Middle frontal gyrus (tissue), 1 donor: ENCODE measurements at regions not wholly inside any gene's neighbourhood (a gene's known extent, or its start where the extent isn't known, plus 50 kb on each side); places are given as distances from the start of the nearest gene placed in this dataset.

Experiments
- DNase-seq: peaks from one replicate; pipeline ENCODE4 v3.0.0-alpha.2; 2015; ENCODE audit warnings: low spot score; ENCODE audit errors: extremely low spot score

DNA sequence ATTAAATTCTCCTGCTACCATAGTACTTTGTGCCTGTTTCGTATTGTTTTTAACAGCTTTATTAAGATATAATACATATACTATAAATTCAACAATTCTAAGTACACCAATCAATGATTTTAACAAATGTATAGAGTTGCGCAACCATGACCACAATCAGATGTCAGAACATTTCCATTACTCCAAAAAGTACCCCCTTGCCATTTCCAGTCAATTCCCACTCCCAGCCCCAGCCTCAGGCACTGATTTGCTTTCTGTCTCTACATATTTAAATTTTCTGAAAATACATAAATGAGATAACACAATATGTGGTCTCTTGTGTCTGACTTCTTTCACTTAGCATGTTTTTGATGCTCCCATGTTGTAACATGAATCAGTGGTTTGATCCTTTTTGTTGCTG, 193.9 kb downstream of the FIGN start:
- no peak for DNase-seq

DNA sequence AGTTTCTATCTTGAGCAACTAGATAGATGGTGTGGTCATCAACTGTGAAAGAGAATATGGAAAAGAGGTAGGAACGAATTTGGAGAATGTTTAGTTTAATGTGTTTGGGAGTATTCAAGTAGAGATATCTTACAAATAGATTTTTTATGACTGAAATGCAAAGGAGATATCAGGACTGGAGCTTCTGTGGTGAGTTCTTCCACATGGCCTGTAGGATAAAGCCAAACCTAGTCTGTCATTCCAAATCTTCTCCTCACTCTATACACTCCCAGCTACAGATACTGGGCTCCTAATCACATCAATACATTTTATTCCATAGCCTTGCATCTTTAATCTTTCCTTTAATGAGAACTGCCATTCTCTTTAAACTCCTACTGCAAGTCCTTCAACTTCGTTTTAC, 194.3 kb downstream of the FIGN start:
- no peak for DNase-seq

DNA sequence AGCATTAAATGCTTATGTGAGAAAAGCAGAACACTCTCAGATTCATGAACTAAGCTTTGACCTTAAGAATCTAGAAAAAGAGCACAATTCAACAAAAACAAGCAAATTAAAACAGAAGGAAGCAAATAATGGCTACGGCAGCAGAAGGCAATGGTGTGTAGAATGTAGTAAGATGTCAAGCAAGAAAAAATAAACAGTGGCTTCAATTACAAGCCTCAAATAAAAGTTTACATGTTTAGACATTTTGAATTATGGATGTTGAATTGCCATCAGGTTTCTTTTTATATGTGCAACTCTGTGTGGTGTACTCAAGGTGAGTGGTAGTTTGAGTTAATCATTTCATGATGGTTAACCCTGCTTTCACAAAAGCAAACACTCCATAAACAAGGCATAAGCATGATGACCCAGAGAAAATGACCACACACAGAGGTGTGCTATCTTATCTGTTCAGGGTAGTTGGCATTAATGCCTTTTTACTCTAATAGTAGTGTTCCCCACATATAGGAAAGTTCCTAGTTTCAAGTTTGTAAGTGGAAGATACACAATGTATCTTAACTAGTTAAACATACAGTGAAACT, 207.1 kb downstream of the FIGN start:
- DNase-seq = no peak

DNA sequence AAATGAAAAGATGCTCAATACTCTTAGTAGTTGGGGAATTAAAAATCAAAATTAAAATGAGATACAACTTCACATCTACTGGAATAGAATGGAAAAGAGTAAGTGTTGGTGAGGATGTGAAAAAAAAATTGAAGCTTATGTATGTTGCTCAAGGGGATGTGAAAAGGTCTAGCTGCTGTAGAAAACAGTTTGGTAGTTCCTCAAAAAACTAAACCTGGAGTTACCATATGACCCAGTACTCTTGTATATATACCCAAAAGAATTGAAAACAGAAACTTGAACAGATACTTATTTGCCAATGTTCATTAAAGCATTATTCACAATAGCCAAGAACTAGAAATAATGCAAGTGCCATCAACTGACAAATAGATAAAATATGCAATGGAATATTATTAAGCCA, 208.4 kb downstream of the FIGN start:
- DNase-seq = no peak

DNA sequence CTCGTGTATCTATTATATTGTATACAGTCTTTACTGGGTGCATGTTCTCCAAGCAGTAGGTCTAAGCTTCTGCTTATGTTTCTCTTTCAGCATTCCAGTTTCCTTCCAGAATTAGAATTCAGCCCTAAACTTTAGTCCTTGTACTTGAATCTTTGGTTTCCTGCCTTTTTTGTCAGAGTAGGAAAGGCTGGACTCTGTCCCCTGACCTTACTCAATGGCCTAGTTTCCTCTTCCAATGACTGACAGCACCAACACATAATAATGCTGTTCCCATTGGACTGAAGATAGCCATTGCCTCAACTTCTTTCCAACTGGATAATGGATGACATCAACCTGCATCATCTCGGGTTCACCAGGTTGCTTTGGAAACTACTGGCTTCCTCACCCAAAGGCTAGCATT, 217.0 kb downstream of the FIGN start:
- no peak for DNase-seq

DNA sequence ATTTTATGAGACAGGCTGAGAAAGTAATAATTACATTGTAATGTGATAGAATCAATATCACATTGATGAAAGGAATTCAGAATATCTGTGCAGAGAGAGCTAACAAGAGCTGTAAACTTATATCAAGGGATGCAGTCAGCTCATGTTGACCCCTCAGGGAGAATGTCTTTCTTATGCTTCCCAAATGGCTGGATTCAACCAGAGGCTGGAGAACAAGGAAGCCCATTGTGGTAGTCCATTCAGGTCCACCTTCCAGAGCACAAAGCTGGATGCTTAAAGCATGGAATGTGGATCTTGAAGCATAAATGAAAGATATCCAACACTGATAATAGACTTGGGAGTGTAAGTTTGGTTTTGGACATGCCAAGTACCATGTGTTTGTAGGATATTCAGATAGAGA, 220.0 kb downstream of the FIGN start:
- no peak for DNase-seq

DNA sequence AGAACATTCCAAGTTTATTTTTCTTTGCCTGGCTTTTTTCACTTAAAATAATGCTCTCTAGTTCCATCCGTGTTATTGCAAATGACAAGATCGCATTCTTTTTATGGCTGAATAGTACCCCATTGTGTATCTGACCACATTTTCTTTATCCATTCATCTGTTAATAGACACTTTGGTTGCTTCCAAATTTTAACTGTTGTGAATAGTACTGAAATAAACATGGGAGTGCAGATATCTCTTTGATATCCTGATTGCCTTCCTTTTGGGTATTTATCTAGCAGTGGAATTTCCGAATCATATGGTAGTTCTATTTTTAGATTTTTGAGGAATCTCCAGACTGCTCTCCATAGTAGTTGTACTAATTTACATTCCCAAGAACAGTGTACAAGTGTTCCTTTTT, 230.5 kb downstream of the FIGN start:
- no peak for DNase-seq

DNA sequence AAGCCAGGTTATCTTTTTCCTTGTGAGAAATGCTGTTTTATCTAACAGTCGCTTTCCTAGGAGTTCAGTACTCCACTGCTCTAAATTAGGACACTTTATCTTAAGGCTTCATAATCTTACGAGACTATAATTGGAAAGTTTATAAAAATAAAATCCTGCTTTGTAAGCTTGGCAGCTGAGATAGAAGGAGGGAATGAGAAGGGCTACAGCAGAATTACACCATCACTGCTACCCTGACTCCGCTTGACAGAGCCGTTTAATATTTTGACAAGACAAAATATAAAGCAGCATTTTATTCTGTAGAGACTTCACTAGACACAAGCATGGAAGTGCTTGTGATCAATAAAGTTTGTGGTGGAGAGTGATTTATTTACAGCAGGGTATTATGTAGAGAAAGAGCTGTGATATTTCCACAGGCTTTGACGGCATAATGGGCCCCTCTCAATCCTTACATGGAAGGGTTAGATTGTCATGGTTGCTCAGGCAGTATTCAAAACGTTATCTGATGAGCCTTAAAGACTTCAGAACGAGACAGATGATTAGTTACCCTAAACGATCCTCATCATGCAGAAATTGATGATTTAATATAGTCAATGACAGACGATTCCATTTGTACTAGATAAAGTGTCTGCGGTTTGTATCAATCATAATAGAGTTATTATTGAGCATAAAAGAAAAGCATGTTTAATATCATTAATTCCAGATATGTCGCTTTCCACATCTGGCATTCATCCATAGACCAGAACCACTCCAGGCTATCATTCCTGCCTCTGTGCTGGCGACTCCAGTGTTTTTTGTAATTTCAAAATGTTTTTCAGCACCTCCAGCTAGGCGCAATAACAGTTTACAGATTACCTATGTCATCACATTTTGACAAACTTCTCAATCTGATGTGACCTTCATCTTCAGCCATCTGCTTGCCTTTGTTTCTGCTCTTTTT, 242.2 kb downstream of the FIGN start:
- DNase-seq = no peak

DNA sequence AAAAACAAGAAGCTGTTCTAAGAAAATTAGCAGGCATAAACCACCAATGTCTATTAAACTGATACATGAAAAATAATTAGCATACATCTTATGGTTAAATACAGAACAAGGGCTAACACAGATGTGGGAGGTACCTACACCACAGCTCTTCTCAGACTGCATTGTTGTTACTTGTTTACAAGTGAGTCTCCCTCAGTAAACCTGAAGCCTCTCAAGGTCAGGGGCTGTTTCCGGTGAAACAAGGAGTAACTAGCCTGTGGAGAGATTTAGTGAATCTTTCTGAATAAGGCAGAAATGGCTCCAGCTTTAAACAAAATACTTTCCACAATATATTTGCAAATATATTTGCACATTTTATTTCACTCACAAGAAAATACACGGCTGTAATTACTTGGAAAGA, 244.0 kb downstream of the FIGN start:
- no peak for DNase-seq

DNA sequence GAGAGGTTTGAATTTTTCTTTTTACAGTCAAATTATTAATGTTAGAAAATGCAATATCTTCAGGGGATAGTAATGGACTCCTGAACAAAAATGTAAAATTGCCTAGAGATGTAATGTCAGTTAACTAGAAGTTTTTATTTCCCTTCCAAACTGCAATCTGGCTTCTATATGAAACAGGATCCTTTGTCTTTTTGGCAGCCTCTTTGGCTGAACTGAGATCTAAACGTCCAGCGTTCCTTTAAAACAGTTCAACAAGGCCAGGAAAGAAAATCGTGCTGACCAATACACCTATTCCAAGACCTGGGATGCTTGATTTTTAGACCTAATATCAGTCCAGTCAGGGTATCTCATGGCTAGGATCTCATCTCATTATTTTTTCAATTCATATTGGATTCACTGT, 245.5 kb downstream of the FIGN start:
- no peak for DNase-seq

DNA sequence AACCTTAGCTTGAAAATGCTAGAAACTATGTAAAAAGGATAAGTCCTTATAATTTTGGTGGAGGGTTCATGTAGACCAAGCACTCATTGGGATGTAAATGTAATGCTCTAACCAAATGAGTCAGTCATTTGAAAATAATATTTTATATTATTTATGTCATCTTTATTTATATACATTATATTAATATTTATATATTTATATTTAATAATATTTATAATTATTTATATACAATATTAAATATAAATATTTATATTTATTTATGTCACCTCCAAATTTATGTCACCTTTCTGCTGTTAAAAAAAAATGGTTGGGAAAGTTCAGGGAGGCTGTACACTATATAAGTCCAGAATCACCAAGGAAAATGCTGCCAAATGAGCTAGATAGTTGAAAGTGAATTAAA, 254.3 kb downstream of the FIGN start:
- DNase-seq = no peak

DNA sequence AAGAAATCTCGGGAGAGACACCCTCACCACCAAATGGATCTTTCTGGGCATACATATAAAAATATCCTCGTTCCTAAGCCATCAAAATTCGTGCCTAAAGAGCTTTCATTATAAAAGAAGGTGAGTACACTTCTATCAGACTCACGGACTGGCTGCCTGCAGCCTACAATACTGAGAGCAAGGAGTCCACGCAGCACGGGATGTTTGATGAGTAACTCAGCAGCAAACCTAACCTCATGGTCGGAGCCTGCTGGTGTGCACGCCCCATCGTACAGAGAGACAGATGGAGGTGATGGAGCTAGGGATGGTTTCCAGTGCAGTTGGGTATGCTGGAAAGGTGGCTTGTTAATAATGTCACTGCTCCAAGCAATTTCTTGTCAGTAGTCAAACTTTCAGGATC, 256.2 kb downstream of the FIGN start:
- DNase-seq = no peak

DNA sequence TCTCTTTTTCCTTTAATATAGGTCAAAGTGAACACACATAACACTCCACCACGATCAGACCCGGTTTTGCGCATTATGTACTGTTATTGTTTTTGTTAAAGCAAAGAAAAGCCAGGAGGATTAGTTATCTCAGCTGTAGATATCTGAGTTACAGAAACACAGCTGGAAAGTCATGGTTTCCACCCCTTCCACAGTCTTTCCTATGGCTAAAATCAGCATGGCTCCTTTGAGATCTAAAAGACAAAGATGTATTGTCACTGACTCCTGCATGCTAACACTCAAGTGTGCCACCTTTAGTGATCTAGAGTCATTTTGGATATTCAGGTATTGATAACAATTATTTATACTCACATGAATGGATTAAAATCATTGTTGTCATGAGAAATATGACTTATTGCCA, 260.0 kb downstream of the FIGN start:
- no peak for DNase-seq

DNA sequence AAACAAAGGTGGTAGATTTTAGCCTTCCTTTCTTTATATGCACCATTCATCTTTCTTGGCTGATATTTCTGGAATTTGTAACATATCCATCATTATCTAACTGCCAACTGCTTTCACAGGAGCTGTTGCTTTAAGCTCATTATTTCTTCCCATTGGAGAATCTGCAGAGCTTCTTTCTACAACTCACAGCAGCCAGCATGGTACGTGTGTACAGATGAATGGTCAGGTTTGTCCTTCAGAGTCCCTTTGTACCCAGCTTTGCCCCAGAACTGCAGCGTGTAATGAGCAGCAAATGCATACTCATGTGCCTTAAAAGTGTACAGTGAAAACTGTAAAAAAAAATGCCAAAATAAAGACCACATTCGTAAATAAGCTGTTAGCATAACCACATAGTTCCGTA, 260.9 kb downstream of the FIGN start:
- DNase-seq = no peak

DNA sequence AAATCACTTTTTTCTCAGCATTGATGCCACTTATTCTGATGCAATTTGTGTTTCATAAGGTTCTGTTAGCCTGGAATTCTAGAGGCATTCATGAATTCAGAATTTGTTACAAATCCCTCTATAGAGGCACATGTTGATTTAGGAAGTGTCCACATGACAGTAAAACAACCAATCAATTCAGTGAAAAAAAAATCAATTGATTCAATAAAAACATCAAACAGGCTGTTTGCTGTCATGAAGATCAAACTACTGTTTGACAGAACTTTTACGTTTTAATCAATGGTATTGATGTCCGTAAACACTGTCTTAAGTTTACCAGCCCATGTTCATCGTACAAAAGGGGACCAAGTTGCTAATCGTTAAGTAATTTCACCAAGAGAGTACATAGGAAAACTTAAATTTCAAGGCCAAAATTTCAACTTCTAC, 261.5 kb downstream of the FIGN start:
- DNase-seq = no peak

DNA sequence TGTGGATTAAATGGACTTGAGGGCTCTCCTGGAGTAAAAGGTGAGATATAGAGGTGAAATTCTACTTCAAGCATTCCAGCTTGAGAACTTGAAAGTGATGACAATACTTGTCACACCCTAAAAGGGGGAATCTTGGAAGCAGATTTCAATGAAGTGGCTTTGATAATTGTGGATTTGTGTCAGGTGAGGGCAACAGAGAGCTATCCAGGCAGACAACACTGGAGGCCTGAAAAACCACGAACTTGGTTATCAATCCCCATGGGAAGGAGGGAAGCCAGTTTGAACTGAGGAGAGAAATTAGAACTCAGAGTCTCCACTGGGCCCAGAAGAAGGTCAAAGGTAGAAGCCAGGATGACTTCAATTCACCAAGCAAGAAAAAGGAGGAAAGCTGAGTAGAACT, 263.9 kb downstream of the FIGN start:
- DNase-seq = no peak

DNA sequence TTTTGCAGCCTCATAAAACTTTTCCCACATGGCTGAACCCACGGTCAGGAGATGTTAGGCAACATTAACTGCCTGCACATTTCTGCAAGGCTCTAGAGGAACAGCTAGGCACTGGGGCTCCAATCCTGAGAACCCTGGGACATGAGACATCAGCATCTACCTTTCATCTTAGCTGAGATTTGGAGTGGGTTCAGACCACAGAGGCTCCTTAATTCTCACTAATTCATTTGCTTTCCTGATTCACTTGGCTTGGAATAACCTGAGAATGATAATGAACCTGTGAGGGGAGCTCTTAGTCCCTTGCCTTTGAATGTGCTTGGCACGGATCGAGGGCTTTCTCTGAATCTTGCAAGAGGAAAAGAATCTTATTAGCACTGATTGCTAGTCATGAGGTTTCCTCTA, 266.2 kb downstream of the FIGN start:
- no peak for DNase-seq

DNA sequence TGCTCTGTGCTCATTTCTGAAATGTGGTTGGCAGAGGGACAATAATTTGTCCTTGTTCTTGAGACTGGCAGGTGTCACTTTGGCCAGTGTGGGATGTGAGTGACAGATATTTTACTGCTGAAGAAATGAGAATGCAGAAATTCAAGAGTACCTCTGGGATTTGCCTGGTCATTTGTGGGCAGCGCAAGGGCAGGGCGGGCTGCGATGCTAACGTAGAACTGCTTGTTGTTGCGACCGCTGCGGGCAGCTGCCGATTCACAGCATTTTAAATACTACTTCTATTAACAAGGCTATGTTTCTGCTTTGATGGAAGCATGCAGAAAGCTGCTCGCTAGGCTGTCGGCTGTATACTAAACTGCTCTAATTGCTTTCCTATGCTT, 268.6 kb downstream of the FIGN start:
- no peak for DNase-seq

DNA sequence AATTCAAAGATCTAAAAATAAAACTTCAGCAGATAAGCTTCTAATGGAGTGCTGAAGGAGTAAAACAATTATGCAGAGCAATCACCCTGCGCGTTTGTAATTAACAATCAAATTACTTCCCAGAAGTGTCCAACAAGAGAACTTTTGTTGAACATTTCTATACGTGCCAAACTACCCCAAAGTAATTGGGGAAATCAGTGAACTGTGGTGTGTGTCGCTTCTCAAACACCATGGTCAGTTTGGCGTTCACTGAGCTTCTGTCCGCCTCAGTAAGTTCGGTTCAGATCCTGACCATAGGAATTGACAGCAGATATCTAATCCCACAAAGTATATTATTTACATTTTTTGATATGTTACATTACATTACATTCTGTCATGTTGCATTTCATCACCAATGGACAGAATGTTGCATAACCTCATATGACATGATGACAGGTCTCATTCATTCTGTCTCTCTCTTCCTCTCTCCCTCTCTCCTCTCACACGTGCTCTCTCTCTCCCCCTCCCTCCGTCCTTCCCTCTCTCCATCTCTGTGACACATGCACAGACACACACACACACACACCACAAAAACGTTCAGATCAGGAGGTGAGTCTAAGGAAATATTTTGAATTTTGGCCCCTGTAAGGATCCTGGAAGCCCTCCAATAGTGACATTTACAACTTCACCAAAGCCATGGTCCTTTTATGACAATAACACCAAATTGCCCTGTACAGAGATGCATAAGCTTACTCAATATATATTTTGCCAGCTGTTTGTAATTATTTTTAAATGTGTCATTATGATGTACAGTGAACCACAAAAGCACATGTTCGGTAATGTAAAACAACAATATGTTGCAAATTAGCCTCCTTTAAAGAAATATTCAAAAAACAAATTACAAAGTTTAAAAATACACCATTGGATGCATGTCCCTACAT, 269.2 kb downstream of the FIGN start:
- DNase-seq = no peak

DNA sequence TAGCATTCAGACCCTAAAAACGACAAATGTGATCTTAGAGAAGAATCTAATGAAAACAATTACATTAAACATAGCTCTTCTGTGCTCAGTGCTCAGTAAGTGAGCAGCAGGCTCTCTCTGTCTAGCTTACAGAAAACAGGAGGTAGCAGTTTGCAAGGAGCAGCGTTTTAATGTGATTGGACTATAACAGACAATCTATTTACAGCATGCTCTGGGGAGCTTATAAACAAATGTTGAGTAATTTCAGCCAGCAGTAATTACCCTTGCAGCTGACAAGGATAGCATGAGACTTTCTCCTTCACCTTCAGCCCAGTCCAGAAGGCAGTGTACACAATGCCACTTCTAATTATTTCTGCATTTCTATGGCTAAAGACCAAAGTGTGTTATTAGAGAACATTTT, 270.4 kb downstream of the FIGN start:
- DNase-seq = no peak

DNA sequence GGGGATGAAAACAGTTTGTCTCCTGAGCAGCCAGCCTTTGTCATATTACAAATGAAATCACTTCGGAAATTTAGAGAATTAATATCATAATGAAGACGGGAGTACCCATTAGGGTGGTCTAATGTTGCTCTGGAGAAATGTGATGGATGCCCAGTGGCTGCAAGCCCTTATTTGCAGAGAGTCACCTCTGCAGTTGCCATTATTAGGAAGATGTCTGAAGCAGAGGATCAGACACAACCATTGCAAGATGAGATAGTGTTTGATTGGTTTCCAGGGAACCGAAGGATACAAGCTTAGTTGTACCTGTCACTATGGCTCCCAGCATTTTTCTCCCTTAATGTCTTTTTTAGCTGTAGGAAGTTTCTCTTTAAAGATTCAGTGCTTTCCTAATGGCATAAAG, 272.4 kb downstream of the FIGN start:
- DNase-seq = no peak

DNA sequence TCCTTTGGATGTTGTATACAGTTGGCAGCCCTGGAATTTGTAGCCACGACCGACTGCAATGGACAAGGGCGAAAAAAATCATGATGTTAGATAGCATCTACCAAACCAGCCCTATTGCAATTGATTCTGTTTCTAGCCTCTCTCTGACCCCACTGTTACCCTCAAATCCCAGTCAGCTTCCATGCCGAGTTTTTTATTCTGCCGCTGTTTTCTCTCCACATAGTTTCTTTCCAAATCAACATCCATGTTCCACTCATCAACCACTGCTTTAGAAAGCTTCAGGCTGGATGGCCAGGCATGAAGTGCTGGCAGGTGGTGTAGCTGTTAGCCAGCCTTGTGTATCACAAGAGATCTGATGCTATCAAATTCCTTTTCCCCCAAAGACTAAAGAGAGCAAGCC, 272.8 kb downstream of the FIGN start:
- DNase-seq = no peak
